ENCODE measurements at regions not wholly inside any gene's neighbourhood (a gene's known extent, or its start where the extent isn't known, plus 50 kb on each side); places are given as distances from the start of the nearest gene placed in this dataset.

DNA sequence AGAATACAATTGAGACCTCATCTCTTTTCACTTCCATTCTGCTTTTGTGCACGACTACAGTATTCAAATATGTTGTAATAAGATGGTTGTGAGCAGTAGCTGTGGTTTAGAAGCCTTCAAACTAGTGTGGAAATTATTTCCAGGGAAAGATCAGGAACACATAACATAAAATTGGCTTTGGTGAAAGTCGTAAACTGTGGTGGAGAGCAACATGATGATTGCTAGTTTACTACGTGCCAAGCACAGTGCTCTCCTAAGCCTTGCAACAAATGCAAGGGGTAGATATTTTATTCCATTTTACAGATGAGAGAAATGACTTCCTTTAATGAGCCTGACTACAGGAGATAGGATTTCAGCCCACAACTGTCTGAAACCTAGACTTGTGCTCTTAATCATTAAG, 172.4 kb upstream of the LMNTD1 start:
- Histone ChIP-seq H3K4me2 (ENCODE audit: low read length, poor library complexity, severe bottlenecking) (no peak overlapping the region), H4K91ac (ENCODE audit: low read length) (no peak overlapping the region), H3K9ac (ENCODE audit: low read length) (no peak overlapping the region), H2BK12ac (ENCODE audit: low read length in 2 of 2) (no peak overlapping the region), H2BK120ac (ENCODE audit: low read depth, low read length) (no peak overlapping the region), H3K79me1 (replicated peaks; ENCODE audit: low read length, poor library complexity, severe bottlenecking) (no peaks in the 10 kb centered on the region), H2AK5ac (ENCODE audit: low read length, severe bottlenecking) (no peak overlapping the region), H3K4me3 (ENCODE audit: insufficient read depth in 1 of 2, low read depth in 1 of 2, low read length in 2 of 2) (no peak overlapping the region), H2AFZ (ENCODE audit: low read depth, low read length) (no peak overlapping the region), H3K23ac (ENCODE audit: low read length in 2 of 2) (no peak overlapping the region), H3K27ac (ENCODE audit: low read length, poor library complexity, severe bottlenecking) (no peak overlapping the region), H2BK5ac (ENCODE audit: low read depth, low read length, poor library complexity, severe bottlenecking) (no peak overlapping the region), H3K27me3 (ENCODE audit: control insufficient read depth in 1 of 2, insufficient read depth in 1 of 2, low read length in 2 of 2) (no peaks in the 10 kb centered on the region), H4K8ac (ENCODE audit: low read length) (no peak overlapping the region), H3K4me1 (ENCODE audit: control insufficient read depth, insufficient read depth, low read depth, low read length) (no peaks in the 10 kb centered on the region), H3K36me3 (ENCODE audit: control insufficient read depth in 1 of 2, insufficient read depth in 2 of 2, low read depth in 1 of 2, low read length in 2 of 2) (no peaks in the 10 kb centered on the region), H3K4ac (ENCODE audit: low read depth in 1 of 2, low read length in 2 of 2) (no peak overlapping the region), H2BK15ac (ENCODE audit: low read depth, poor library complexity, severe bottlenecking) (no peak overlapping the region), H3K18ac (ENCODE audit: low read depth in 1 of 2, low read length in 2 of 2) (peak overlapping the region in 1 of 2 experiments; percentile 8), H3K14ac (ENCODE audit: low read length in 2 of 2) (no peak overlapping the region), H3K9me3 (ENCODE audit: control insufficient read depth, low read length) (no peaks in the 10 kb centered on the region)
- DNase-seq, result no peak
- 93% methylated on average over 3 of the region's 3 CpGs for WGBS

- Histone ChIP-seq H3K27me3 (ENCODE audit: control insufficient read depth in 1 of 2, insufficient read depth in 1 of 2, low read length in 2 of 2) (no peaks in the 10 kb centered on the region), H3K23ac (ENCODE audit: low read length in 2 of 2) (no peak overlapping the region), H3K4me1 (ENCODE audit: control insufficient read depth, insufficient read depth, low read depth, low read length) (no peaks in the 10 kb centered on the region), H2BK120ac (ENCODE audit: low read depth, low read length) (no peak overlapping the region), H3K14ac (ENCODE audit: low read length in 2 of 2) (no peak overlapping the region), H2AK5ac (ENCODE audit: low read length, severe bottlenecking) (no peak overlapping the region), H3K18ac (ENCODE audit: low read depth in 1 of 2, low read length in 2 of 2) (no peak overlapping the region), H3K9ac (ENCODE audit: low read length) (peak overlapping the region; percentile 49), H2AFZ (ENCODE audit: low read depth, low read length) (no peak overlapping the region), H3K4me2 (ENCODE audit: low read length, poor library complexity, severe bottlenecking) (no peak overlapping the region), H3K4me3 (ENCODE audit: insufficient read depth in 1 of 2, low read depth in 1 of 2, low read length in 2 of 2) (no peak overlapping the region), H3K27ac (ENCODE audit: low read length, poor library complexity, severe bottlenecking) (no peak overlapping the region), H4K91ac (ENCODE audit: low read length) (no peak overlapping the region), H3K36me3 (ENCODE audit: control insufficient read depth in 1 of 2, insufficient read depth in 2 of 2, low read depth in 1 of 2, low read length in 2 of 2) (no peaks in the 10 kb centered on the region), H2BK15ac (ENCODE audit: low read depth, poor library complexity, severe bottlenecking) (no peak overlapping the region), H3K79me1 (replicated peaks; ENCODE audit: low read length, poor library complexity, severe bottlenecking) (no peaks in the 10 kb centered on the region), H2BK12ac (ENCODE audit: low read length in 2 of 2) (no peak overlapping the region), H3K9me3 (ENCODE audit: control insufficient read depth, low read length) (no peaks in the 10 kb centered on the region), H3K4ac (ENCODE audit: low read depth in 1 of 2, low read length in 2 of 2) (no peak overlapping the region), H2BK5ac (ENCODE audit: low read depth, low read length, poor library complexity, severe bottlenecking) (no peak overlapping the region), H4K8ac (ENCODE audit: low read length) (no peak overlapping the region)
- DNase-seq, result peak; percentile 61
- 80% methylated on average over 1 of the region's 1 CpG for WGBS
Measured at GRCh38 chr12:25725931-25726330, 172.8 kb upstream of the LMNTD1 start.

- H3K36me3 ChIP-seq (ENCODE audit: control insufficient read depth in 1 of 2, insufficient read depth in 2 of 2, low read depth in 1 of 2, low read length in 2 of 2), result no peaks in the 10 kb centered on the region
- H2AFZ ChIP-seq (ENCODE audit: low read depth, low read length), result no peak overlapping the region
- no peak overlapping the region for H3K23ac ChIP-seq (ENCODE audit: low read length in 2 of 2)
- no peak overlapping the region for H4K91ac ChIP-seq (ENCODE audit: low read length)
- no peak overlapping the region for H2BK12ac ChIP-seq (ENCODE audit: low read length in 2 of 2)
- no peaks in the 10 kb centered on the region for H3K9me3 ChIP-seq (ENCODE audit: control insufficient read depth, low read length)
- H3K4me2 ChIP-seq (ENCODE audit: low read length, poor library complexity, severe bottlenecking), result no peak overlapping the region
- H2BK5ac ChIP-seq (ENCODE audit: low read depth, low read length, poor library complexity, severe bottlenecking), result no peak overlapping the region
- no peak overlapping the region for H2BK15ac ChIP-seq (ENCODE audit: low read depth, poor library complexity, severe bottlenecking)
- WGBS, result 14% methylated on average over 1 of the region's 2 CpGs
- H3K27me3 ChIP-seq (ENCODE audit: control insufficient read depth in 1 of 2, insufficient read depth in 1 of 2, low read length in 2 of 2), result no peaks in the 10 kb centered on the region
- no peaks in the 10 kb centered on the region for H3K79me1 ChIP-seq (replicated peaks; ENCODE audit: low read length, poor library complexity, severe bottlenecking)
- no peak overlapping the region for H2AK5ac ChIP-seq (ENCODE audit: low read length, severe bottlenecking)
- H3K4ac ChIP-seq (ENCODE audit: low read depth in 1 of 2, low read length in 2 of 2), result no peak overlapping the region
- H4K8ac ChIP-seq (ENCODE audit: low read length), result no peak overlapping the region
- no peak overlapping the region for H3K9ac ChIP-seq (ENCODE audit: low read length)
- DNase-seq, result no peak
- H2BK120ac ChIP-seq (ENCODE audit: low read depth, low read length), result no peak overlapping the region
- no peak overlapping the region for H3K18ac ChIP-seq (ENCODE audit: low read depth in 1 of 2, low read length in 2 of 2)
- no peak overlapping the region for H3K27ac ChIP-seq (ENCODE audit: low read length, poor library complexity, severe bottlenecking)
- H3K4me1 ChIP-seq (ENCODE audit: control insufficient read depth, insufficient read depth, low read depth, low read length), result no peaks in the 10 kb centered on the region
- no peak overlapping the region for H3K4me3 ChIP-seq (ENCODE audit: insufficient read depth in 1 of 2, low read depth in 1 of 2, low read length in 2 of 2)
- no peak overlapping the region for H3K14ac ChIP-seq (ENCODE audit: low read length in 2 of 2)
Measured at GRCh38 chr12:25728056-25728595, 175.0 kb upstream of the LMNTD1 start.

DNA sequence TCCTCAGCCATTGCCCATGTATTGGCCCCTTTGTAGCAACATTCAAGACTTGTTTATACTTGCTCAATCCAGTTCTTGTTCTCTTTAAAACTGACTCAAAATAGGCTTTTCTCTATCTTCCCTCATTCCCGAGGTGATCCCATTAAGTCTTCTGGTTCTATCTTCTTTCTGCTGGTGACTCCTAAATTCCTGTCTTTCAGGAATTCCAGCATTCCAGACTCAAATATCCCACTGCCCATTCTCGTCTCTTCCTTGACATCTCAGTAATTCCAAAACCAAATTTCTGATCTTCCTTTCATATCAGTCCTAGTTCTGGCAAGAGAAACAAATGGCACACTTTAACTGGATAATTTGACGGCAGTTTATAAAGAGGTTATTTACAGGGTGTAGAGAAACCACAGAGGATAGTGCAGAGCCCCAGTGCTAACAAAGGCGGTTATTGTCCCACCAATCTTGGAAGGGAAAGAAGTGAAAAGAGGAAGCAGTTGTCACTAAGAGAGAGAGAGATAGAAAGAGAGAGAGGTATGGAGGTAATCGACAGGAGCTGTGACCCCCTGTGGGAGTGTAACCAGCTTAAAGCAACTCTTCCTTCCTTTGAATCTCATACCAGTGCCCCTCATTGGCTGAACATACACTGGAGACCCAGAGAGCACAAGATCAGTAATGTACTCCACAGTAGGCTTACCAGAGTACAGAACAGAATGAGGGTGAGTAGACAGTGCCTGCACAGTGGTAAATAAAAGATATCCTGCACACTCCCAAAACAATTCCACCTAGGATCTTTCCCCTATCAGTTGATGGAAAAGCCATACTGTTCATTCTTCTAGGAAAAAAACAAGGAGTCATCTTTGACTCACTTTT, 177.6 kb upstream of the LMNTD1 start:
- Histone ChIP-seq H3K79me1 (replicated peaks; ENCODE audit: low read length, poor library complexity, severe bottlenecking) (no peaks in the 10 kb centered on the region), H3K14ac (ENCODE audit: low read length in 2 of 2) (no peak overlapping the region), H3K4me2 (ENCODE audit: low read length, poor library complexity, severe bottlenecking) (no peak overlapping the region), H2BK12ac (ENCODE audit: low read length in 2 of 2) (peak overlapping the region in 1 of 2 experiments; percentile 19), H2BK120ac (ENCODE audit: low read depth, low read length) (no peak overlapping the region), H3K27ac (ENCODE audit: low read length, poor library complexity, severe bottlenecking) (no peak overlapping the region), H4K91ac (ENCODE audit: low read length) (no peak overlapping the region), H4K8ac (ENCODE audit: low read length) (no peak overlapping the region), H3K4ac (ENCODE audit: low read depth in 1 of 2, low read length in 2 of 2) (peak overlapping the region in 1 of 2 experiments; percentile 29), H3K27me3 (ENCODE audit: control insufficient read depth in 1 of 2, insufficient read depth in 1 of 2, low read length in 2 of 2) (no peaks in the 10 kb centered on the region), H2AFZ (ENCODE audit: low read depth, low read length) (no peak overlapping the region), H3K4me3 (ENCODE audit: insufficient read depth in 1 of 2, low read depth in 1 of 2, low read length in 2 of 2) (no peak overlapping the region), H3K36me3 (ENCODE audit: control insufficient read depth in 1 of 2, insufficient read depth in 2 of 2, low read depth in 1 of 2, low read length in 2 of 2) (no peaks in the 10 kb centered on the region), H3K9me3 (ENCODE audit: control insufficient read depth, low read length) (no peaks in the 10 kb centered on the region), H3K9ac (ENCODE audit: low read length) (no peak overlapping the region), H3K18ac (ENCODE audit: low read depth in 1 of 2, low read length in 2 of 2) (no peak overlapping the region), H2BK15ac (ENCODE audit: low read depth, poor library complexity, severe bottlenecking) (no peak overlapping the region), H3K4me1 (ENCODE audit: control insufficient read depth, insufficient read depth, low read depth, low read length) (no peaks in the 10 kb centered on the region), H2AK5ac (ENCODE audit: low read length, severe bottlenecking) (no peak overlapping the region), H3K23ac (ENCODE audit: low read length in 2 of 2) (no peak overlapping the region), H2BK5ac (ENCODE audit: low read depth, low read length, poor library complexity, severe bottlenecking) (no peak overlapping the region)
- 42% methylated on average over 5 of the region's 5 CpGs for WGBS
- DNase-seq, result no peak
